Adrenal gland (tissue), 5 donors: ENCODE measurements at regions not wholly inside any gene's neighbourhood (a gene's known extent, or its start where the extent isn't known, plus 50 kb on each side); places are given as distances from the start of the nearest gene placed in this dataset.

Source experiments
- POLR2A ChIP-seq, 2 donors: fragments of 450-650 bp; IDR thresholded peaks; one replicate each; pipeline ENCODE4 v1.6.1; 2017; ENCODE audit warnings: antibody characterized with exemption in 2 of 2, mild to moderate bottlenecking in 2 of 2, moderate library complexity in 1 of 2
- TF ChIP-seq, protein P1 (sequence below), 6 experiments: fragments of 450-650 bp in 4 of 6; fragments of 200-600 bp in 2 of 6; sonication (generic) in 1 of 6; IDR thresholded peaks; 1 replicate in 5 of 6; 2 replicates in 1 of 6; pipeline versions ENCODE4 v1.5.1 to v1.8.0; 2016 to 2021; ENCODE audit warnings: antibody characterized with exemption in 6 of 6, mild to moderate bottlenecking in 2 of 6, moderate library complexity in 1 of 6
- donor health status: DM: no; HTN: no; CAD: no.

GRCh38 chr1:199813198-199813597 lies 214.3 kb upstream of the NR5A2 start:
- TF ChIP-seq, protein P1, sequence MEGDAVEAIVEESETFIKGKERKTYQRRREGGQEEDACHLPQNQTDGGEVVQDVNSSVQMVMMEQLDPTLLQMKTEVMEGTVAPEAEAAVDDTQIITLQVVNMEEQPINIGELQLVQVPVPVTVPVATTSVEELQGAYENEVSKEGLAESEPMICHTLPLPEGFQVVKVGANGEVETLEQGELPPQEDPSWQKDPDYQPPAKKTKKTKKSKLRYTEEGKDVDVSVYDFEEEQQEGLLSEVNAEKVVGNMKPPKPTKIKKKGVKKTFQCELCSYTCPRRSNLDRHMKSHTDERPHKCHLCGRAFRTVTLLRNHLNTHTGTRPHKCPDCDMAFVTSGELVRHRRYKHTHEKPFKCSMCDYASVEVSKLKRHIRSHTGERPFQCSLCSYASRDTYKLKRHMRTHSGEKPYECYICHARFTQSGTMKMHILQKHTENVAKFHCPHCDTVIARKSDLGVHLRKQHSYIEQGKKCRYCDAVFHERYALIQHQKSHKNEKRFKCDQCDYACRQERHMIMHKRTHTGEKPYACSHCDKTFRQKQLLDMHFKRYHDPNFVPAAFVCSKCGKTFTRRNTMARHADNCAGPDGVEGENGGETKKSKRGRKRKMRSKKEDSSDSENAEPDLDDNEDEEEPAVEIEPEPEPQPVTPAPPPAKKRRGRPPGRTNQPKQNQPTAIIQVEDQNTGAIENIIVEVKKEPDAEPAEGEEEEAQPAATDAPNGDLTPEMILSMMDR (IDR thresholded peaks at IDR 0.05): no peak
- TF ChIP-seq POLR2A (IDR thresholded peaks at IDR 0.05): no peak
